Stomach (tissue), 8 donors: ENCODE measurements at regions not wholly inside any gene's neighbourhood (a gene's known extent, or its start where the extent isn't known, plus 50 kb on each side); places are given as distances from the start of the nearest gene placed in this dataset.

ENCODE experiments used
- DNase-seq, 2 donors: peaks; one replicate each; pipeline versions ENCODE4 v3.0.0 to v3.0.0-alpha.2; 2013 to 2019
- H3K27ac ChIP-seq, 5 donors: fragments of 200-600 bp in 4 of 5; sonication (generic) in 4 of 5; one replicate each; pipeline ENCODE4 v1.5.1; 2013 to 2019; ENCODE audit warnings: mild to moderate bottlenecking in 1 of 5, moderate library complexity in 1 of 5
- H3K27me3 ChIP-seq, 3 donors: fragments of 200-600 bp; sonication (generic); one replicate each; pipeline ENCODE4 v1.5.1; 2017 to 2019; ENCODE audit warnings: mixed run types in 1 of 3
- H3K36me3 ChIP-seq, 4 donors: fragments of 200-600 bp; sonication (generic); 1 replicate in 3 of 4; 2 replicates in 1 of 4; pipeline ENCODE4 v1.5.1; 2016 to 2019
- H3K4me1 ChIP-seq, 4 donors: fragments of 200-600 bp; sonication (generic); one replicate each; pipeline ENCODE4 v1.5.1; 2016 to 2019
- H3K4me3 ChIP-seq, 4 donors: fragments of 200-600 bp; sonication (generic) in 3 of 4; one replicate each; pipeline ENCODE4 v1.5.1; 2016 to 2019; ENCODE audit warnings: mild to moderate bottlenecking in 1 of 4
- H3K9me3 ChIP-seq, 4 donors: fragments of 200-600 bp; sonication (generic); one replicate each; pipeline ENCODE4 v1.5.1; 2016 to 2019
- CTCF ChIP-seq, 7 experiments: fragments of 450-650 bp in 4 of 7; fragments of 200-600 bp in 3 of 7; sonication (generic) in 3 of 7; IDR thresholded peaks; one replicate each; pipeline ENCODE4 v1.5.1; 2016 to 2019; ENCODE audit warnings: antibody characterized with exemption in 7 of 7, control low read depth in 2 of 7, mild to moderate bottlenecking in 1 of 7
- EP300 ChIP-seq: sonication (generic); formaldehyde crosslinking; IDR thresholded peaks from one replicate; pipeline ENCODE4 v1.6.1; 2017; ENCODE audit warnings: antibody characterized with exemption
- POLR2A ChIP-seq, 4 donors: fragments of 450-650 bp; IDR thresholded peaks; one replicate each; pipeline ENCODE4 v1.6.1; 2016; ENCODE audit warnings: antibody characterized with exemption in 4 of 4, control low read depth in 2 of 4, mild to moderate bottlenecking in 1 of 4, moderate library complexity in 1 of 4
- POLR2AphosphoS5 ChIP-seq, 3 donors: sonication (generic); formaldehyde crosslinking; IDR thresholded peaks; one replicate each; pipeline ENCODE4 v1.6.1; 2016; ENCODE audit warnings: antibody characterized with exemption in 3 of 3
- WGBS, 5 donors: extraction: QIAGEN DNeasy Blood & Tissue Kit in 3 of 5; methylation state at CpG; one replicate each; pipeline versions ENCODE4 v1.1.5 to v1.1.7; 2013 to 2018; 5-methylcytosine and 5-hydroxymethylcytosine counted together
- intact Hi-C: fragments of 100-400 bp; cut with DNase I; formaldehyde crosslinking; loops from one replicate; pipeline ENCODE4 v1.15.1; 2023; ENCODE audit warnings: low total_unique reads
- donor health status: healthy with polysubstance abuse.
- donor health status: Bipolar disorder and iron deficiency.
- donor health status: healthy.

GRCh38 chr18:22282311-22283115, 113.1 kb downstream of the GATA6 start:
- Histone ChIP-seq H3K27me3 (no peaks in the 10 kb centered on the region), H3K4me3 (no peak overlapping the region), H3K9me3 (no peaks in the 10 kb centered on the region), H3K36me3 (no peaks in the 10 kb centered on the region), H3K4me1 (peaks cover 0 to 40% (median 3%) of the 10 kb centered on the region in 4 donors), H3K27ac (peak overlapping the region in 3 of 5 donors; percentile 18 to 75 (median 61))
- TF ChIP-seq POLR2A (IDR thresholded peaks at IDR 0.05) (no peak), POLR2AphosphoS5 (IDR thresholded peaks at IDR 0.05) (peak in 2 of 3 donors; percentile 4 to 35)
- intact Hi-C loops = no loop called here
- 36 to 47% (median 40%) methylated on average over 8 of the region's 8 CpGs for WGBS, 5 donors
- peak in 1 of 2 donors; percentile 86 for DNase-seq

- no peaks in the 10 kb centered on the region for H3K36me3 ChIP-seq
- 86 to 96% (median 92%) methylated on average over 1 of the region's 1 CpG for WGBS, 5 donors
- no peak overlapping the region for H3K4me3 ChIP-seq
- H3K9me3 ChIP-seq = no peaks in the 10 kb centered on the region
- intact Hi-C loops = no loop called here
- TF ChIP-seq POLR2A (IDR thresholded peaks at IDR 0.05) (no peak), POLR2AphosphoS5 (IDR thresholded peaks at IDR 0.05) (no peak), CTCF (IDR thresholded peaks at IDR 0.05) (no peak), EP300 (no peak)
- peaks cover 0 to 22% (median 0%) of the 10 kb centered on the region in 4 donors for H3K4me1 ChIP-seq
- peak in 1 of 2 donors; percentile 12 for DNase-seq
- H3K27ac ChIP-seq = no peak overlapping the region
- H3K27me3 ChIP-seq = no peaks in the 10 kb centered on the region
These were observed 111.0 kb downstream of the GATA6 start for GRCh38 chr18:22280453-22280750.

GRCh38 chr18:22279741-22280452, 110.5 kb downstream of the GATA6 start:
- DNase-seq = peak in 1 of 2 donors; percentile 14
- Histone ChIP-seq H3K9me3 (no peaks in the 10 kb centered on the region), H3K4me3 (no peak overlapping the region), H3K36me3 (no peaks in the 10 kb centered on the region), H3K4me1 (peaks cover 0 to 19% (median 0%) of the 10 kb centered on the region in 4 donors), H3K27me3 (no peaks in the 10 kb centered on the region), H3K27ac (no peak overlapping the region)
- TF ChIP-seq POLR2AphosphoS5 (IDR thresholded peaks at IDR 0.05) (no peak), CTCF (IDR thresholded peaks at IDR 0.05) (no peak), EP300 (no peak), POLR2A (IDR thresholded peaks at IDR 0.05) (no peak)
- 74 to 85% (median 77%) methylated on average over 10 of the region's 10 CpGs for WGBS, 5 donors
- intact Hi-C loops = no loop called here

- Histone ChIP-seq H3K9me3 (peaks cover 0 to 4% (median 0%) of the 10 kb centered on the region in 4 donors), H3K36me3 (no peaks in the 10 kb centered on the region), H3K4me1 (peaks cover 0 to 19% (median 0%) of the 10 kb centered on the region in 4 donors), H3K27ac (no peak overlapping the region), H3K4me3 (no peak overlapping the region), H3K27me3 (no peaks in the 10 kb centered on the region)
- TF ChIP-seq CTCF (IDR thresholded peaks at IDR 0.05) (no peak), POLR2AphosphoS5 (IDR thresholded peaks at IDR 0.05) (no peak), EP300 (no peak), POLR2A (IDR thresholded peaks at IDR 0.05) (no peak)
- 75 to 100% (median 88%) methylated on average over 1 of the region's 1 CpG for WGBS, 5 donors
- no peak for DNase-seq
- intact Hi-C loops = no loop called here
These were observed 109.4 kb downstream of the GATA6 start for GRCh38 chr18:22278798-22279197.
